ENCODE measurements at regions not wholly inside any gene's neighbourhood (a gene's known extent, or its start where the extent isn't known, plus 50 kb on each side); places are given as distances from the start of the nearest gene placed in this dataset.

DNA sequence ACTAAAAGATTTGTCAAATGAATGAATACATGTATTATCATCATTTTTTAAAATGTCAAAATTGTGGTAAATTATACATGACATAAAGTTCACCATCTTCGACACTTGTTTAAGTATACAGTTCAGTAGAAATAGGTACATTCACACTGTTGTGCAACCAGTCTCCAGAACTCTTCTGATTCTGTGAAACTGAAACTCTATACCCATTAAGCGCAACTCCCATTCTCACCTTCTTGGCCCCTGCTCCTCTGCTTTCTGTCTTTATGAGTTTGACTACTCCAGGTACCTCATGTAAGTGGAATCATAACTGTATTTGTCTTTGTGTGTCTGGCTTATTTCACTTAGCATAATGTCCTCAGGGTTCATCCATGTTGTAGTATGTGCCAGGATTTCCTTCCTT, 50.1 kb upstream of the KBTBD8 start:
- TF ChIP-seq, protein P1, sequence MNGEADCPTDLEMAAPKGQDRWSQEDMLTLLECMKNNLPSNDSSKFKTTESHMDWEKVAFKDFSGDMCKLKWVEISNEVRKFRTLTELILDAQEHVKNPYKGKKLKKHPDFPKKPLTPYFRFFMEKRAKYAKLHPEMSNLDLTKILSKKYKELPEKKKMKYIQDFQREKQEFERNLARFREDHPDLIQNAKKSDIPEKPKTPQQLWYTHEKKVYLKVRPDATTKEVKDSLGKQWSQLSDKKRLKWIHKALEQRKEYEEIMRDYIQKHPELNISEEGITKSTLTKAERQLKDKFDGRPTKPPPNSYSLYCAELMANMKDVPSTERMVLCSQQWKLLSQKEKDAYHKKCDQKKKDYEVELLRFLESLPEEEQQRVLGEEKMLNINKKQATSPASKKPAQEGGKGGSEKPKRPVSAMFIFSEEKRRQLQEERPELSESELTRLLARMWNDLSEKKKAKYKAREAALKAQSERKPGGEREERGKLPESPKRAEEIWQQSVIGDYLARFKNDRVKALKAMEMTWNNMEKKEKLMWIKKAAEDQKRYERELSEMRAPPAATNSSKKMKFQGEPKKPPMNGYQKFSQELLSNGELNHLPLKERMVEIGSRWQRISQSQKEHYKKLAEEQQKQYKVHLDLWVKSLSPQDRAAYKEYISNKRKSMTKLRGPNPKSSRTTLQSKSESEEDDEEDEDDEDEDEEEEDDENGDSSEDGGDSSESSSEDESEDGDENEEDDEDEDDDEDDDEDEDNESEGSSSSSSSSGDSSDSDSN (IDR thresholded peaks at IDR 0.05; ENCODE audit: borderline replicate concordance in 1 of 2, low read depth in 2 of 2, low read length in 2 of 2) = no peak
- no peak for TF ChIP-seq BRCA1 (IDR thresholded peaks at IDR 0.05)
- no peak for TF ChIP-seq BRCA1 (CRISPR knock-in tag; IDR thresholded peaks at IDR 0.05)
- no peak for TF ChIP-seq TBL1XR1 (IDR thresholded peaks at IDR 0.05; ENCODE audit: low read length in 2 of 2)
- TF ChIP-seq, protein P2, sequence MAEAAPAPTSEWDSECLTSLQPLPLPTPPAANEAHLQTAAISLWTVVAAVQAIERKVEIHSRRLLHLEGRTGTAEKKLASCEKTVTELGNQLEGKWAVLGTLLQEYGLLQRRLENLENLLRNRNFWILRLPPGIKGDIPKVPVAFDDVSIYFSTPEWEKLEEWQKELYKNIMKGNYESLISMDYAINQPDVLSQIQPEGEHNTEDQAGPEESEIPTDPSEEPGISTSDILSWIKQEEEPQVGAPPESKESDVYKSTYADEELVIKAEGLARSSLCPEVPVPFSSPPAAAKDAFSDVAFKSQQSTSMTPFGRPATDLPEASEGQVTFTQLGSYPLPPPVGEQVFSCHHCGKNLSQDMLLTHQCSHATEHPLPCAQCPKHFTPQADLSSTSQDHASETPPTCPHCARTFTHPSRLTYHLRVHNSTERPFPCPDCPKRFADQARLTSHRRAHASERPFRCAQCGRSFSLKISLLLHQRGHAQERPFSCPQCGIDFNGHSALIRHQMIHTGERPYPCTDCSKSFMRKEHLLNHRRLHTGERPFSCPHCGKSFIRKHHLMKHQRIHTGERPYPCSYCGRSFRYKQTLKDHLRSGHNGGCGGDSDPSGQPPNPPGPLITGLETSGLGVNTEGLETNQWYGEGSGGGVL (CRISPR knock-in tag; IDR thresholded peaks at IDR 0.05) = no peak
- TF ChIP-seq, protein P3, sequence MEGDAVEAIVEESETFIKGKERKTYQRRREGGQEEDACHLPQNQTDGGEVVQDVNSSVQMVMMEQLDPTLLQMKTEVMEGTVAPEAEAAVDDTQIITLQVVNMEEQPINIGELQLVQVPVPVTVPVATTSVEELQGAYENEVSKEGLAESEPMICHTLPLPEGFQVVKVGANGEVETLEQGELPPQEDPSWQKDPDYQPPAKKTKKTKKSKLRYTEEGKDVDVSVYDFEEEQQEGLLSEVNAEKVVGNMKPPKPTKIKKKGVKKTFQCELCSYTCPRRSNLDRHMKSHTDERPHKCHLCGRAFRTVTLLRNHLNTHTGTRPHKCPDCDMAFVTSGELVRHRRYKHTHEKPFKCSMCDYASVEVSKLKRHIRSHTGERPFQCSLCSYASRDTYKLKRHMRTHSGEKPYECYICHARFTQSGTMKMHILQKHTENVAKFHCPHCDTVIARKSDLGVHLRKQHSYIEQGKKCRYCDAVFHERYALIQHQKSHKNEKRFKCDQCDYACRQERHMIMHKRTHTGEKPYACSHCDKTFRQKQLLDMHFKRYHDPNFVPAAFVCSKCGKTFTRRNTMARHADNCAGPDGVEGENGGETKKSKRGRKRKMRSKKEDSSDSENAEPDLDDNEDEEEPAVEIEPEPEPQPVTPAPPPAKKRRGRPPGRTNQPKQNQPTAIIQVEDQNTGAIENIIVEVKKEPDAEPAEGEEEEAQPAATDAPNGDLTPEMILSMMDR (IDR thresholded peaks at IDR 0.05 in 2 of 3, conservative IDR thresholded peaks at IDR 0.05 in 1 of 3; ENCODE audit: insufficient read depth in 2 of 3, low read depth in 1 of 3, low read length in 3 of 3) = no peak
- TF ChIP-seq, protein P4, sequence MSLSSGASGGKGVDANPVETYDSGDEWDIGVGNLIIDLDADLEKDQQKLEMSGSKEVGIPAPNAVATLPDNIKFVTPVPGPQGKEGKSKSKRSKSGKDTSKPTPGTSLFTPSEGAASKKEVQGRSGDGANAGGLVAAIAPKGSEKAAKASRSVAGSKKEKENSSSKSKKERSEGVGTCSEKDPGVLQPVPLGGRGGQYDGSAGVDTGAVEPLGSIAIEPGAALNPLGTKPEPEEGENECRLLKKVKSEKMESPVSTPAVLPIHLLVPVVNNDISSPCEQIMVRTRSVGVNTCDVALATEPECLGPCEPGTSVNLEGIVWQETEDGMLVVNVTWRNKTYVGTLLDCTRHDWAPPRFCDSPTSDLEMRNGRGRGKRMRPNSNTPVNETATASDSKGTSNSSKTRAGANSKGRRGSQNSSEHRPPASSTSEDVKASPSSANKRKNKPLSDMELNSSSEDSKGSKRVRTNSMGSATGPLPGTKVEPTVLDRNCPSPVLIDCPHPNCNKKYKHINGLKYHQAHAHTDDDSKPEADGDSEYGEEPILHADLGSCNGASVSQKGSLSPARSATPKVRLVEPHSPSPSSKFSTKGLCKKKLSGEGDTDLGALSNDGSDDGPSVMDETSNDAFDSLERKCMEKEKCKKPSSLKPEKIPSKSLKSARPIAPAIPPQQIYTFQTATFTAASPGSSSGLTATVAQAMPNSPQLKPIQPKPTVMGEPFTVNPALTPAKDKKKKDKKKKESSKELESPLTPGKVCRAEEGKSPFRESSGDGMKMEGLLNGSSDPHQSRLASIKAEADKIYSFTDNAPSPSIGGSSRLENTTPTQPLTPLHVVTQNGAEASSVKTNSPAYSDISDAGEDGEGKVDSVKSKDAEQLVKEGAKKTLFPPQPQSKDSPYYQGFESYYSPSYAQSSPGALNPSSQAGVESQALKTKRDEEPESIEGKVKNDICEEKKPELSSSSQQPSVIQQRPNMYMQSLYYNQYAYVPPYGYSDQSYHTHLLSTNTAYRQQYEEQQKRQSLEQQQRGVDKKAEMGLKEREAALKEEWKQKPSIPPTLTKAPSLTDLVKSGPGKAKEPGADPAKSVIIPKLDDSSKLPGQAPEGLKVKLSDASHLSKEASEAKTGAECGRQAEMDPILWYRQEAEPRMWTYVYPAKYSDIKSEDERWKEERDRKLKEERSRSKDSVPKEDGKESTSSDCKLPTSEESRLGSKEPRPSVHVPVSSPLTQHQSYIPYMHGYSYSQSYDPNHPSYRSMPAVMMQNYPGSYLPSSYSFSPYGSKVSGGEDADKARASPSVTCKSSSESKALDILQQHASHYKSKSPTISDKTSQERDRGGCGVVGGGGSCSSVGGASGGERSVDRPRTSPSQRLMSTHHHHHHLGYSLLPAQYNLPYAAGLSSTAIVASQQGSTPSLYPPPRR (CRISPR knock-in tag; IDR thresholded peaks at IDR 0.05; ENCODE audit: borderline replicate concordance) = no peak
- TF ChIP-seq HNRNPH1 (optimal IDR thresholded peaks at IDR 0.05; ENCODE audit: low read depth, low read length) = no peak
- no peak for TF ChIP-seq U2AF2 (optimal IDR thresholded peaks at IDR 0.05; ENCODE audit: low read depth, low read length)
- TF ChIP-seq GATAD2A (IDR thresholded peaks at IDR 0.05) = no peak
- TF ChIP-seq FOXJ3 (CRISPR knock-in tag; IDR thresholded peaks at IDR 0.05) = no peak
- TF ChIP-seq, protein P5, sequence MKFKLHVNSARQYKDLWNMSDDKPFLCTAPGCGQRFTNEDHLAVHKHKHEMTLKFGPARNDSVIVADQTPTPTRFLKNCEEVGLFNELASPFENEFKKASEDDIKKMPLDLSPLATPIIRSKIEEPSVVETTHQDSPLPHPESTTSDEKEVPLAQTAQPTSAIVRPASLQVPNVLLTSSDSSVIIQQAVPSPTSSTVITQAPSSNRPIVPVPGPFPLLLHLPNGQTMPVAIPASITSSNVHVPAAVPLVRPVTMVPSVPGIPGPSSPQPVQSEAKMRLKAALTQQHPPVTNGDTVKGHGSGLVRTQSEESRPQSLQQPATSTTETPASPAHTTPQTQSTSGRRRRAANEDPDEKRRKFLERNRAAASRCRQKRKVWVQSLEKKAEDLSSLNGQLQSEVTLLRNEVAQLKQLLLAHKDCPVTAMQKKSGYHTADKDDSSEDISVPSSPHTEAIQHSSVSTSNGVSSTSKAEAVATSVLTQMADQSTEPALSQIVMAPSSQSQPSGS (CRISPR knock-in tag; IDR thresholded peaks at IDR 0.05) = no peak
- TF ChIP-seq POLR2AphosphoS2 (IDR thresholded peaks at IDR 0.05; ENCODE audit: low read length) = no peak
- no peak for TF ChIP-seq RNF2 (IDR thresholded peaks at IDR 0.05)
- no peak for TF ChIP-seq POLR3A (IDR thresholded peaks at IDR 0.05; ENCODE audit: borderline replicate concordance, extremely low read depth, insufficient read depth, insufficient read length)
